SU-DHL-6 (cell line): ENCODE measurements at regions not wholly inside any gene's neighbourhood (a gene's known extent, or its start where the extent isn't known, plus 50 kb on each side); places are given as distances from the start of the nearest gene placed in this dataset.
"Not testable (repeated sequence)": the region's sequence is repeated elsewhere in the genome, so short reads cannot be mapped to it uniquely, and the experiment has no call there.

Experiments used
- H2AFZ ChIP-seq: fragments of 200-600 bp; sonication (generic); 2 replicates; pipeline ENCODE4 v1.6.1; 2014; ENCODE audit warnings: low read depth, mild to moderate bottlenecking, moderate library complexity, mixed read lengths, antibody characterized with exemption, low read length; ENCODE audit not compliant: severe bottlenecking
- H3F3A ChIP-seq: fragments of 200-600 bp; shearing (Covaris generic); 2 replicates; pipeline ENCODE4 v1.6.0; 2016; ENCODE audit warnings: antibody characterized with exemption, mild to moderate bottlenecking; ENCODE audit not compliant: insufficient read depth
- H3K27ac ChIP-seq: fragments of 200-600 bp; sonication (generic); 2 replicates; pipeline ENCODE4 v1.5.1; 2016; ENCODE audit warnings: low read depth, mild to moderate bottlenecking, low read length, moderate library complexity, mixed read lengths
- H3K27me3 ChIP-seq: fragments of 200-600 bp; sonication (generic), shearing (Covaris generic); 2 replicates; pipeline ENCODE4 v1.6.0; 2014; ENCODE audit warnings: mild to moderate bottlenecking, low read length
- H3K36me3 ChIP-seq: fragments of 200-600 bp; sonication (generic); 2 replicates; pipeline ENCODE4 v1.6.1; 2014; ENCODE audit warnings: mild to moderate bottlenecking, low read length, mixed read lengths
- H3K4me2 ChIP-seq: fragments of 300-600, 200-600 bp; shearing (Covaris generic), sonication (generic); 2 replicates; pipeline ENCODE4 v1.6.0; 2014; ENCODE audit warnings: low read length, low read depth, mild to moderate bottlenecking; ENCODE audit not compliant: poor library complexity, severe bottlenecking
- H3K4me3 ChIP-seq: fragments of 200-600 bp; sonication (generic); 2 replicates; pipeline ENCODE4 v1.5.1; 2014; ENCODE audit warnings: antibody characterized with exemption, low read length, mild to moderate bottlenecking, mixed read lengths; ENCODE audit not compliant: insufficient read depth, poor library complexity, severe bottlenecking
- H3K79me2 ChIP-seq: fragments of 200-600 bp; sonication (generic); 2 replicates; pipeline ENCODE4 v1.6.1; 2014; ENCODE audit warnings: mild to moderate bottlenecking, low read length, moderate library complexity; ENCODE audit not compliant: insufficient read depth
- H3K9ac ChIP-seq: fragments of 200-600 bp; sonication (generic); 2 replicates; pipeline ENCODE4 v1.7.0; 2014; ENCODE audit warnings: mild to moderate bottlenecking, low read length
- H3K9me2 ChIP-seq: fragments of 200-600 bp; sonication (generic); replicated peaks from 2 replicates; pipeline ENCODE4 v1.6.1; 2014; ENCODE audit warnings: low read length; ENCODE audit not compliant: insufficient read depth
- H3K9me3 ChIP-seq: fragments of 200-600 bp; sonication (generic); 2 replicates; pipeline ENCODE4 v1.6.1; 2014; ENCODE audit warnings: low read length, mixed read lengths; ENCODE audit not compliant: insufficient read depth
- H4K20me1 ChIP-seq: fragments of 200-600 bp; sonication (generic); 2 replicates; pipeline ENCODE4 v1.6.1; 2014; ENCODE audit warnings: low read depth, mild to moderate bottlenecking, antibody characterized with exemption, low read length, moderate library complexity, mixed read lengths
- CTCF ChIP-seq: fragments of 200-600 bp; sonication (generic); IDR thresholded peaks from one replicate; pipeline ENCODE4 v1.5.1; 2017; ENCODE audit warnings: antibody characterized with exemption, mild to moderate bottlenecking, low read length, moderate library complexity; ENCODE audit not compliant: insufficient read depth, poor library complexity, severe bottlenecking
- EZH2phosphoT487 ChIP-seq: fragments of 200-600 bp; sonication (generic), shearing (Covaris generic); conservative IDR thresholded peaks from 2 replicates; pipeline ENCODE4 v1.6.1; 2018; ENCODE audit warnings: mild to moderate bottlenecking, antibody characterized with exemption, low read length, moderate library complexity, mixed read lengths

GRCh38 chr14:105947599-105947998, 421.2 kb downstream of the TMEM121 start:
- Histone ChIP-seq H3F3A (no peaks in the 10 kb centered on the region), H3K9me3 (no peaks in the 10 kb centered on the region), H3K79me2 (no peaks in the 10 kb centered on the region), H3K36me3 (no peaks in the 10 kb centered on the region), H3K4me2 (no peak overlapping the region), H3K4me3 (no peak overlapping the region), H2AFZ (no peak overlapping the region), H3K27ac (no peak overlapping the region), H3K9ac (no peak overlapping the region), H3K27me3 (no peaks in the 10 kb centered on the region), H3K9me2 (no peaks in the 10 kb centered on the region), H4K20me1 (no peaks in the 10 kb centered on the region)
- TF ChIP-seq CTCF (no peak), EZH2phosphoT487 (no peak)

GRCh38 chr14:105948955-105949354, 422.6 kb downstream of the TMEM121 start:
- H3K9me3 ChIP-seq, H2AFZ ChIP-seq: not testable (repeated sequence)

GRCh38 chr14:105950364-105950892, 424.0 kb downstream of the TMEM121 start:
- H3K4me3 ChIP-seq, H3K9ac ChIP-seq, H3K79me2 ChIP-seq, H3F3A ChIP-seq, H2AFZ ChIP-seq, H4K20me1 ChIP-seq, H3K9me3 ChIP-seq, H3K36me3 ChIP-seq, H3K27me3 ChIP-seq, H3K4me2 ChIP-seq, H3K27ac ChIP-seq, H3K9me2 ChIP-seq: not testable (repeated sequence)

More at GRCh38 chr14:105948955-105949354, 422.6 kb downstream of the TMEM121 start:
- H3K4me3 ChIP-seq, H3K4me2 ChIP-seq, H3K9me2 ChIP-seq, H3F3A ChIP-seq, H3K36me3 ChIP-seq, H4K20me1 ChIP-seq, H3K27ac ChIP-seq, H3K9ac ChIP-seq, H3K27me3 ChIP-seq, H3K79me2 ChIP-seq: not testable (repeated sequence)

DNA sequence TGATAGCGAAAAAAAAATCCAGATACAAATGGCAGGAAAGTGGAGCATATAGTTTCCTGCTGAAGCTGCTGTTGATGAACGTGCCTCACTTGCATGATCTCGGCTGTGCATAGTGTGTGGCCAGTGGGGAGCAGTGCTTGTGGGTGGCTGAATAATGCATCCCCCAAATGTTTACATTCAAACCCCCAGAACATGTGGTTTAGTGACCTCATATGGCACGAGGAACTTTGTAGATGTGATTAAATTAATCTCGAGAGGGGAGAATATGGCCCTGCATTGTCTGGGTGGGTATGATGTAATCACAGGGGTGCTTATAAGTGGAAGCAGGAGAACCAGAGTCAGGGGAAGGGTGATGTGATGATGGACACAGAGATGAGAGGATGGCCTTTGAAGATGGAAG, 425.0 kb downstream of the TMEM121 start:
- no peak overlapping the region for H3K4me3 ChIP-seq
- H3K27ac ChIP-seq: no peak overlapping the region
- no peaks in the 10 kb centered on the region for H3K79me2 ChIP-seq
- no peak overlapping the region for H3K9ac ChIP-seq
- H3F3A ChIP-seq: no peaks in the 10 kb centered on the region
- TF ChIP-seq EZH2phosphoT487 (no peak), CTCF (no peak)
- H3K4me2 ChIP-seq: no peak overlapping the region
- H3K27me3 ChIP-seq: no peaks in the 10 kb centered on the region
- no peaks in the 10 kb centered on the region for H4K20me1 ChIP-seq
- H3K36me3 ChIP-seq: no peaks in the 10 kb centered on the region
- H3K9me3 ChIP-seq: no peaks in the 10 kb centered on the region
- H2AFZ ChIP-seq: no peak overlapping the region
- H3K9me2 ChIP-seq: no peaks in the 10 kb centered on the region
